HL-60 (cell line): ENCODE measurements at regions not wholly inside any gene's neighbourhood (a gene's known extent, or its start where the extent isn't known, plus 50 kb on each side); places are given as distances from the start of the nearest gene placed in this dataset.
A peak's percentile ranks its signal among the peaks of the same experiment; 100 is the strongest.

ENCODE experiments used
- GABPA ChIP-seq: IDR thresholded peaks from 2 replicates; pipeline ENCODE4 v1.6.1; 2012; ENCODE audit warnings: low read depth
- POLR2AphosphoS5 ChIP-seq: IDR thresholded peaks from 2 replicates; pipeline ENCODE4 v1.6.1; 2012; ENCODE audit warnings: low read depth
- REST ChIP-seq: IDR thresholded peaks from 2 replicates; pipeline ENCODE4 v1.6.1; 2012; ENCODE audit warnings: low read depth; ENCODE audit not compliant: insufficient replicate concordance
- TF ChIP-seq, protein P1 (sequence below): IDR thresholded peaks from one replicate; pipeline ENCODE4 v1.5.1; 2011; ENCODE audit warnings: low read length, control low read depth, inconsistent platforms; ENCODE audit not compliant: insufficient read depth

- TF ChIP-seq, protein P1, sequence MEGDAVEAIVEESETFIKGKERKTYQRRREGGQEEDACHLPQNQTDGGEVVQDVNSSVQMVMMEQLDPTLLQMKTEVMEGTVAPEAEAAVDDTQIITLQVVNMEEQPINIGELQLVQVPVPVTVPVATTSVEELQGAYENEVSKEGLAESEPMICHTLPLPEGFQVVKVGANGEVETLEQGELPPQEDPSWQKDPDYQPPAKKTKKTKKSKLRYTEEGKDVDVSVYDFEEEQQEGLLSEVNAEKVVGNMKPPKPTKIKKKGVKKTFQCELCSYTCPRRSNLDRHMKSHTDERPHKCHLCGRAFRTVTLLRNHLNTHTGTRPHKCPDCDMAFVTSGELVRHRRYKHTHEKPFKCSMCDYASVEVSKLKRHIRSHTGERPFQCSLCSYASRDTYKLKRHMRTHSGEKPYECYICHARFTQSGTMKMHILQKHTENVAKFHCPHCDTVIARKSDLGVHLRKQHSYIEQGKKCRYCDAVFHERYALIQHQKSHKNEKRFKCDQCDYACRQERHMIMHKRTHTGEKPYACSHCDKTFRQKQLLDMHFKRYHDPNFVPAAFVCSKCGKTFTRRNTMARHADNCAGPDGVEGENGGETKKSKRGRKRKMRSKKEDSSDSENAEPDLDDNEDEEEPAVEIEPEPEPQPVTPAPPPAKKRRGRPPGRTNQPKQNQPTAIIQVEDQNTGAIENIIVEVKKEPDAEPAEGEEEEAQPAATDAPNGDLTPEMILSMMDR: no peak
- TF ChIP-seq REST (peak; percentile 85), POLR2AphosphoS5 (no peak), GABPA (no peak)
Measured at GRCh38 chr1:26645734-26646133, 50.1 kb upstream of the ARID1A start.
